Head of caudate nucleus (tissue), 42 donors: ENCODE measurements at regions not wholly inside any gene's neighbourhood (a gene's known extent, or its start where the extent isn't known, plus 50 kb on each side); places are given as distances from the start of the nearest gene placed in this dataset.

Experiments used
- DNase-seq, 42 donors: peaks; one replicate each; pipeline versions ENCODE4 v3.0.0 to v3.0.0-alpha.2; 2020 to 2021; ENCODE audit warnings: mixed read lengths in 7 of 42
- intact Hi-C: fragments of 100-400 bp; cut with DNase I; formaldehyde crosslinking; loops from one replicate; pipeline ENCODE4 v1.15.0; 2022

DNA sequence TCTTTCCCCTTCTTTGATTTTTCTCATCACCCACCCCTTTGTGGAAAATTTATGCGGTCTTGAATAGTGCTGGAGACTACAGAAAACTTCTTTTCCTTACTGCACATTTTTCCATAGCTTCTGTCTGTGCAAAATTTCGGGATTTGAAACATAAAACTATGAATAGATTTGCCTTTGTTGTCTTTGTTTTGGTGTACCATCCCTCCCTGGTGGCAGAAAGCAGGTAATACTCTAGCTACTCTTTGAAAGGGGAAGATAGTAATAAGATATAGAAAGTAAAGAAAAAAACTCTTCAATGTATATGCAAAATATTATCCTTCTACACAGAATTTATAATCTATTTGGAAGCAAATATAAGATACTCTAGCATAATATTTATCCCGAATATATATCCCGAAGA, 79.1 kb upstream of the LMO3 start:
- intact Hi-C loops: no loop called here
- no peak for DNase-seq

DNA sequence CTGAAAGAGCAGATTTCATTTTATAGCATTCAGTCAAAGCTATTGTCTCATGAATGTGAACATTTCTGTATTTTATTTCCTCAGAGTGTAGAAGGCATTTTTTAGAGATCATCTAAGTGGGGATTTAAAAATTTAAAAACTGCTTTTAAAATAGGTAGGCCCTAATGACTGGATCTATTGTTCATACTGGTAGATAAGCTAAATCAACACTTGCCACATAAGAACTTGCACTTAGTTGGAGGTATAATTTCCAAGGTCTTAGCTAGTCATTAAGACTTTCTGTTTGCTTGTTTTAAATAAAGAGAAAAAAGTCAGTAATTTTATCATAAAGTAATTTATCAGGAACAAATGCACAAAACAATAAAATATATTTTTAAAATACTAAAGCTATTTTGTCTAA, 75.2 kb upstream of the LMO3 start:
- intact Hi-C loops: no loop called here
- DNase-seq: no peak

DNA sequence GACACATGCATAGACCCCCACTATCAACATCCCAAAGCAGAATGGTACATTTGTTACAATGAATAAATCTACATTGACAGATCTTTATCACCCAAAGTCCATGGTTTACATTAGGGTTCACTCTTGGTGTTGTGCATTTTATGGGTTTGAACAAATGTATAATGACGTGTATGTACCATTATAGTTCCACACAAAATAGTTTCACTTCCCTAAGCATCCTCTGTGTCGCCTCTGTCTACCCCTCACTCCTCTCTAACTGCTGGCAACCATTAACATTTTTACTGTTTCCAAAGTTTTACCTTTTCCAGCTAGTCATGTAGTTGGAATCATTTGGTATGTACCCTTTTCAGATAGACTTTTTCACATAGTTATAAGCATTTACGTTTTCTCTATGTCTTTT, 69.5 kb upstream of the LMO3 start:
- intact Hi-C loops: no loop called here
- no peak for DNase-seq

DNA sequence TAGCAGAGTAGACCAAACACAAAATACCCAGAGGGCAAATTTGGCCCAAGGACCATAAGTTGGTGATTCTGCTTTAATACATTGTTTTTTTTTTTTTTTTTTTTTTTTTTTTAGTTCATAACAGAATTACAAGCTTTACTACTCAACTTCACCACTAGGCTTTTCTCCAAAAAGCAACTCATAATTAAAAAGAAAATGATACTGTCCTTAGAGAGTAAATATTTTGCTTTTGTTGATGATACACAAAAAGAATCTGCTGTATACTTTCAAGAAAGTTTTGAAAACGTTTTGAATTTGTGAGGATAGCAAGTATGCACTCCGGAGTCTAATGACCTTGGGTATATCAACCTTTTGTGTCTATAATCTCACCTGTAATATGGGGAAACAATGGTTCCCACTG, 68.9 kb upstream of the LMO3 start:
- intact Hi-C loops: no loop called here
- no peak for DNase-seq

DNA sequence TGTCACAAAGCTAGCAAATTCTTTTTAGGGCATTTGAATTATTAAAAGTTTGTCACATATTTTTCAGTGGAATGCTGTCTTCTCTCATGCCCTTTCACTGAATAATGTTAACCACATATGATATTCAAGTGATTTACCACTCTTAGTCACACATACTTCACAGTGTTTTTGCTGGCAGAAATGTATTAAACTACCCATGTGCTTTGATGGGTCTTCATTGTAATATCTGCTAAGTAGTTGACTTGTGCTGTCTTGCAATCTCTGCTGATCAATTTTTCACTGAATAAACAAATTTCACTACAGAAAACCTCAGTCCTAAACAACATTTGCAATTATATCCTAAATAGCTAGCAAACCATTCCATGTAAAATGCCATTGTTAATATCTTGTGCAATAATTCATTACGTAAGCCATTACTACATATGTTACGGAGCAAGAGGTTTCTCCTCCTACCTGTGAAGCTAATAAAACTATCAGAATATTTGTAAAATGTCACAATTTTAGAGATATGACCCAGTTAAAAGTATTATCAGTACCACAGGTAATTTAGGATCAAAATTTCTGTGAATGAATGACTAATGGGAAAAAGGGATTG, 64.6 kb upstream of the LMO3 start:
- intact Hi-C loops: no loop called here
- no peak for DNase-seq

DNA sequence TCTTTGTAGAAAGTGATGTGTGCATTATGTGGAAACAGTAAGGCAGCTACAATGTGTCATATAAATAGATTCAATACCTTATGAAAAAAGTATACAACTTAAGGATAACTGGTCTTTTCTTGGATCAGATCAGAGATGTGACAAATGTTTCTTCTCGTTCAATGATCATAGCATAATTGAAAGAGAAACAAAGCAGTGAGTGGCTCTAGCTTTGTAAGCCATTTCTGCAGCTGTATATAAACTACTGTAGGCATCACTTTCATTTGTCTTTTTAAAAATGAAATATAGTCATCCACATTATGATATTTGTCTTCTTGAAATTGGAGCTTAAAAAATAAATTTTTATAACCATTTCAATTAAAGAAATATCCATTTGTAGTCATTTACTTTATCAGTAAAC, 63.8 kb upstream of the LMO3 start:
- intact Hi-C loops: no loop called here
- no peak for DNase-seq

DNA sequence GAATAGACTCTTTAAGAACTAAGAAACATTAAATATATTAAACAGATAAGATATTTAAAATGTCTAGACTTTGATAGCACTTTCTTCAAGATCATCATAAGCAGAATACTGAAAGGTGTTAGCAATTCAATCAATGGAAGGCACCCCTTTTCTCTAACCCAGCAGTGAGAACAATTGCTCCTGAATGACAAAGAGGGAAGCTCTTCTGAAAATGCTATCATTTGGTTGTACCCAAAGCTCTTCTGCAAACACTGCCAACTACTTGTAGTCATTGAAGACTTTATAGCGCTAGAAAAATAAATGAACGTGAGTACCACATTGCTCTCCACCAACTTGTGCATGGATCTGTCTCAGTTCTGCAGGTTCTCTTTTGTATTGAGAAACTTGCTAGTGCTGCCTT, 62.2 kb upstream of the LMO3 start:
- DNase-seq: no peak
- intact Hi-C loops: no loop called here

DNA sequence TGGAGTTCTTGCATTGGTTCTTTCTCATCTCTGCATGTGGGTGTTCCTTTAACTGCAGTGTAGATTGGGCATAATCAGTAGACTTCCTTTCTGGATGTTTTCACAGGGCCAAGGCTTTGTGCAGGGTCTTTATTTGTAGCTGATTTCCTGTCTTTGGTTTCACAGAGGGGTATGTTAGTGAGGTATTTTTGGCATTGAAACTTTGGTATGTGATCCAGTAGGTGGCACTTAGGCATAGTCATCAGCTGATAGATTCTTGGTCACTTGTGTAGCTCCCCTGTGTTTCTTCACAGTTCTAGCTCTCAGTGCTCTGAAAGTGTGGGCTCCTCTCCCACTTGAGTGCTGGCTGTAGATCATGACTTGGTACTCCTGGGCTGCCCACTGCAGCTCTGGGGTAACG, 52.7 kb upstream of the LMO3 start:
- DNase-seq: no peak
- intact Hi-C loops: no loop called here
